SK-N-SH (cell line): ENCODE measurements at regions not wholly inside any gene's neighbourhood (a gene's known extent, or its start where the extent isn't known, plus 50 kb on each side); places are given as distances from the start of the nearest gene placed in this dataset.

ENCODE experiments used
- CTCF ChIA-PET: fragments of 300-600, 350-600 bp; formaldehyde crosslinking; extraction: SDS; loops from one replicate; lab custom pipeline; 2021; lab: Yijun Ruan, JAX
- POLR2A ChIA-PET: fragments of 350-600 bp; sonication (Branson Sonifier 250); formaldehyde crosslinking; extraction: SDS; loops from one replicate; lab custom pipeline; 2020; ENCODE audit warnings: antibody characterized with exemption, inconsistent platforms; lab: Yijun Ruan, JAX
- DNase-seq: peaks from one replicate; pipeline ENCODE4 v3.0.0; 2012
- H2AFZ ChIP-seq: fragments of 200-600 bp; sonication (generic); 2 replicates; pipeline ENCODE4 v1.8.1; 2016; ENCODE audit warnings: antibody characterized with exemption, mild to moderate bottlenecking, low read depth
- H3F3A ChIP-seq: fragments of 200-600 bp; sonication (generic); replicated peaks from 2 replicates; pipeline ENCODE3; 2016; ENCODE audit warnings: antibody characterized with exemption, mild to moderate bottlenecking; ENCODE audit not compliant: insufficient read depth
- H3K27ac ChIP-seq, 2 experiments: fragments of 200-500 bp in 1 of 2; fragments of 200-600 bp in 1 of 2; sonication (Bioruptor generic) in 1 of 2; sonication (generic), shearing (Covaris generic) in 1 of 2; 2 replicates each; pipeline versions ENCODE4 v1.5.1 to v1.6.1; 2014 to 2016; ENCODE audit warnings: low read depth in 2 of 2, inconsistent platforms in 1 of 2, low read length in 1 of 2, mild to moderate bottlenecking in 1 of 2, mixed read lengths in 1 of 2
- H3K27me3 ChIP-seq: fragments of 200-600 bp; sonication (generic), shearing (Covaris generic); 2 replicates; pipeline ENCODE4 v1.6.1; 2016; ENCODE audit warnings: mixed run types; ENCODE audit not compliant: insufficient read depth
- H3K36me3 ChIP-seq, 2 experiments: fragments of 200-500 bp in 1 of 2; fragments of 200-600 bp in 1 of 2; sonication (Bioruptor generic) in 1 of 2; sonication (generic) in 1 of 2; replicated peaks in 1 of 2; 2 replicates each; pipeline versions ENCODE3 to v1.5.1; 2014 to 2016; ENCODE audit warnings: low read length in 1 of 2, mild to moderate bottlenecking in 1 of 2; ENCODE audit not compliant: insufficient read depth in 2 of 2, control insufficient read depth in 1 of 2
- H3K4me1 ChIP-seq, 2 experiments: fragments of 200-500 bp in 1 of 2; fragments of 200-600 bp in 1 of 2; sonication (Bioruptor generic) in 1 of 2; sonication (generic), shearing (Covaris generic) in 1 of 2; 2 replicates each; pipeline versions ENCODE4 v1.5.1 to v1.6.1; 2014 to 2016; ENCODE audit warnings: low read depth in 1 of 2, low read length in 1 of 2, mixed run types in 1 of 2; ENCODE audit not compliant: insufficient read depth in 2 of 2, control insufficient read depth in 1 of 2
- H3K4me2 ChIP-seq: fragments of 200-600 bp; sonication (generic), shearing (Covaris generic); 2 replicates; pipeline ENCODE4 v1.6.1; 2017; ENCODE audit warnings: mixed run types
- H3K4me3 ChIP-seq, 2 experiments: fragments of 200-500 bp in 1 of 2; fragments of 200-600 bp in 1 of 2; sonication (Bioruptor generic) in 1 of 2; sonication (generic), shearing (Covaris generic) in 1 of 2; 2 replicates each; pipeline versions ENCODE4 v1.5.1 to v1.8.1; 2014 to 2016; ENCODE audit warnings: low read depth in 2 of 2, inconsistent platforms in 1 of 2, low read length in 1 of 2, mild to moderate bottlenecking in 1 of 2, mixed read lengths in 1 of 2, moderate library complexity in 1 of 2
- H3K79me2 ChIP-seq: fragments of 200-600 bp; sonication (generic); 2 replicates; pipeline ENCODE4 v1.8.1; 2017; ENCODE audit warnings: mild to moderate bottlenecking; ENCODE audit not compliant: insufficient read depth
- H3K9ac ChIP-seq: fragments of 200-600 bp; sonication (generic); 2 replicates; pipeline ENCODE4 v1.6.1; 2017; ENCODE audit warnings: mixed run types
- H3K9me2 ChIP-seq: fragments of 200-600 bp; sonication (generic); 2 replicates; pipeline ENCODE4 v1.6.1; 2017; ENCODE audit warnings: mixed run types
- H3K9me3 ChIP-seq: fragments of 200-600 bp; sonication (generic); 2 replicates; pipeline ENCODE4 v1.6.1; 2017; ENCODE audit warnings: mixed run types, mild to moderate bottlenecking, moderate library complexity
- H4K20me1 ChIP-seq: fragments of 200-600 bp; sonication (generic); 2 replicates; pipeline ENCODE4 v1.6.1; 2017; ENCODE audit warnings: mild to moderate bottlenecking, mixed run types; ENCODE audit not compliant: insufficient read depth
- CTCF ChIP-seq: fragments of 200-600 bp; sonication (generic); IDR thresholded peaks from 2 replicates; pipeline ENCODE4 v1.6.1; 2017; ENCODE audit warnings: antibody characterized with exemption, mild to moderate bottlenecking, moderate library complexity
- EP300 ChIP-seq, 2 experiments: IDR thresholded peaks; 2 replicates each; pipeline versions ENCODE4 v1.4.0 to v1.6.1; 2012; ENCODE audit warnings: borderline replicate concordance in 1 of 2, low read depth in 1 of 2, low read length in 1 of 2
- FOSL2 ChIP-seq: IDR thresholded peaks from 2 replicates; pipeline ENCODE4 v1.4.0; 2012; ENCODE audit warnings: low read depth, mild to moderate bottlenecking, moderate library complexity, borderline replicate concordance
- FOXM1 ChIP-seq: IDR thresholded peaks from 2 replicates; pipeline ENCODE4 v1.4.0; 2012; ENCODE audit warnings: low read depth, mild to moderate bottlenecking
- GABPA ChIP-seq: IDR thresholded peaks from 2 replicates; pipeline ENCODE4 v1.4.0; 2012; ENCODE audit warnings: low read depth, mild to moderate bottlenecking
- MEF2A ChIP-seq: IDR thresholded peaks from 2 replicates; pipeline ENCODE4 v1.4.0; 2012; ENCODE audit warnings: low read depth, borderline replicate concordance
- MXI1 ChIP-seq: IDR thresholded peaks from 2 replicates; pipeline ENCODE4 v1.6.1; 2012; ENCODE audit warnings: mild to moderate bottlenecking, low read depth, low read length, improper control_type of control experiment
- NFIC ChIP-seq: IDR thresholded peaks from 2 replicates; pipeline ENCODE4 v1.4.0; 2012; ENCODE audit warnings: borderline replicate concordance
- NRF1 ChIP-seq: IDR thresholded peaks from 2 replicates; pipeline ENCODE4 v1.6.1; 2012; ENCODE audit warnings: low read depth, mild to moderate bottlenecking, low read length
- RAD21 ChIP-seq: IDR thresholded peaks from 2 replicates; pipeline ENCODE4 v1.6.1; 2012; ENCODE audit warnings: mild to moderate bottlenecking, low read length
- SIN3A ChIP-seq: IDR thresholded peaks from 2 replicates; pipeline ENCODE4 v1.6.1; 2012; ENCODE audit warnings: low read depth, mild to moderate bottlenecking, low read length, moderate library complexity, borderline replicate concordance
- TAF1 ChIP-seq: IDR thresholded peaks from 2 replicates; pipeline ENCODE4 v1.6.1; 2012; ENCODE audit warnings: low read depth, mild to moderate bottlenecking, low read length, moderate library complexity, borderline replicate concordance
- TCF12 ChIP-seq: IDR thresholded peaks from 2 replicates; pipeline ENCODE4 v1.4.0; 2012
- TEAD4 ChIP-seq: IDR thresholded peaks from 2 replicates; pipeline ENCODE4 v1.4.0; 2012; ENCODE audit warnings: mild to moderate bottlenecking, borderline replicate concordance; ENCODE audit not compliant: insufficient read depth
- USF1 ChIP-seq: IDR thresholded peaks from 2 replicates; pipeline ENCODE4 v1.4.0; 2012; ENCODE audit warnings: low read depth, borderline replicate concordance
- USF2 ChIP-seq: fragments of 150-350 bp; IDR thresholded peaks from 2 replicates; pipeline ENCODE4 v1.6.1; 2017; ENCODE audit warnings: antibody characterized with exemption, low read length, low read depth, borderline replicate concordance
- ZBTB33 ChIP-seq: IDR thresholded peaks from 2 replicates; pipeline ENCODE4 v1.4.0; 2012; ENCODE audit warnings: low read depth, borderline replicate concordance
- WGBS: methylation state at CpG from one replicate; pipeline ENCODE4 v1.1.6; 2017; ENCODE audit warnings: low lambda C conversion rate; 5-methylcytosine and 5-hydroxymethylcytosine counted together
- TF ChIP-seq, protein P1 (sequence below): IDR thresholded peaks from 2 replicates; pipeline ENCODE4 v1.6.1; 2012; ENCODE audit warnings: mild to moderate bottlenecking, low read depth, low read length, moderate library complexity
- TF ChIP-seq, protein P2 (sequence below): fragments of 150-350 bp; IDR thresholded peaks from 2 replicates; pipeline ENCODE4 v1.6.1; 2016; ENCODE audit warnings: mild to moderate bottlenecking, low read depth, low read length

GRCh38 chr17:34117332-34117731, 137.8 kb upstream of the CCL2 start:
- Histone ChIP-seq H3K9ac (no peak overlapping the region), H3K9me3 (no peaks in the 10 kb centered on the region), H3K36me3 (no peaks in the 10 kb centered on the region), H3K79me2 (no peaks in the 10 kb centered on the region), H3K27ac (no peak overlapping the region), H3K4me2 (no peak overlapping the region), H3K4me3 (no peak overlapping the region), H3F3A (no peaks in the 10 kb centered on the region), H4K20me1 (no peaks in the 10 kb centered on the region), H2AFZ (no peak overlapping the region), H3K9me2 (no peaks in the 10 kb centered on the region), H3K4me1 (peaks cover 0 to 4% of the 10 kb centered on the region in 2 experiments; a peak in 1 of 4 replicates), H3K27me3 (no peaks in the 10 kb centered on the region)
- TF ChIP-seq GABPA, result no peak
- no peak for TF ChIP-seq TEAD4
- no peak for TF ChIP-seq SIN3A
- no peak for TF ChIP-seq USF2
- TF ChIP-seq, protein P1, sequence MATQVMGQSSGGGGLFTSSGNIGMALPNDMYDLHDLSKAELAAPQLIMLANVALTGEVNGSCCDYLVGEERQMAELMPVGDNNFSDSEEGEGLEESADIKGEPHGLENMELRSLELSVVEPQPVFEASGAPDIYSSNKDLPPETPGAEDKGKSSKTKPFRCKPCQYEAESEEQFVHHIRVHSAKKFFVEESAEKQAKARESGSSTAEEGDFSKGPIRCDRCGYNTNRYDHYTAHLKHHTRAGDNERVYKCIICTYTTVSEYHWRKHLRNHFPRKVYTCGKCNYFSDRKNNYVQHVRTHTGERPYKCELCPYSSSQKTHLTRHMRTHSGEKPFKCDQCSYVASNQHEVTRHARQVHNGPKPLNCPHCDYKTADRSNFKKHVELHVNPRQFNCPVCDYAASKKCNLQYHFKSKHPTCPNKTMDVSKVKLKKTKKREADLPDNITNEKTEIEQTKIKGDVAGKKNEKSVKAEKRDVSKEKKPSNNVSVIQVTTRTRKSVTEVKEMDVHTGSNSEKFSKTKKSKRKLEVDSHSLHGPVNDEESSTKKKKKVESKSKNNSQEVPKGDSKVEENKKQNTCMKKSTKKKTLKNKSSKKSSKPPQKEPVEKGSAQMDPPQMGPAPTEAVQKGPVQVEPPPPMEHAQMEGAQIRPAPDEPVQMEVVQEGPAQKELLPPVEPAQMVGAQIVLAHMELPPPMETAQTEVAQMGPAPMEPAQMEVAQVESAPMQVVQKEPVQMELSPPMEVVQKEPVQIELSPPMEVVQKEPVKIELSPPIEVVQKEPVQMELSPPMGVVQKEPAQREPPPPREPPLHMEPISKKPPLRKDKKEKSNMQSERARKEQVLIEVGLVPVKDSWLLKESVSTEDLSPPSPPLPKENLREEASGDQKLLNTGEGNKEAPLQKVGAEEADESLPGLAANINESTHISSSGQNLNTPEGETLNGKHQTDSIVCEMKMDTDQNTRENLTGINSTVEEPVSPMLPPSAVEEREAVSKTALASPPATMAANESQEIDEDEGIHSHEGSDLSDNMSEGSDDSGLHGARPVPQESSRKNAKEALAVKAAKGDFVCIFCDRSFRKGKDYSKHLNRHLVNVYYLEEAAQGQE, result no peak
- TF ChIP-seq RAD21, result no peak
- no peak for TF ChIP-seq MXI1
- TF ChIP-seq, protein P2, sequence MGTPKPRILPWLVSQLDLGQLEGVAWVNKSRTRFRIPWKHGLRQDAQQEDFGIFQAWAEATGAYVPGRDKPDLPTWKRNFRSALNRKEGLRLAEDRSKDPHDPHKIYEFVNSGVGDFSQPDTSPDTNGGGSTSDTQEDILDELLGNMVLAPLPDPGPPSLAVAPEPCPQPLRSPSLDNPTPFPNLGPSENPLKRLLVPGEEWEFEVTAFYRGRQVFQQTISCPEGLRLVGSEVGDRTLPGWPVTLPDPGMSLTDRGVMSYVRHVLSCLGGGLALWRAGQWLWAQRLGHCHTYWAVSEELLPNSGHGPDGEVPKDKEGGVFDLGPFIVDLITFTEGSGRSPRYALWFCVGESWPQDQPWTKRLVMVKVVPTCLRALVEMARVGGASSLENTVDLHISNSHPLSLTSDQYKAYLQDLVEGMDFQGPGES, result no peak
- no peak for TF ChIP-seq NRF1
- TF ChIP-seq MEF2A, result no peak
- no peak for TF ChIP-seq FOSL2
- TF ChIP-seq EP300 (IDR thresholded peaks at IDR 0.05; ENCODE audit: borderline replicate concordance in 1 of 2, low read depth in 1 of 2, low read length in 1 of 2), result no peak
- no peak for TF ChIP-seq CTCF
- no peak for TF ChIP-seq ZBTB33
- no peak for TF ChIP-seq TAF1
- no peak for TF ChIP-seq NFIC
- TF ChIP-seq TCF12, result no peak
- TF ChIP-seq USF1, result no peak
- TF ChIP-seq FOXM1, result no peak
- POLR2A ChIA-PET, result no interaction called here
- 6% methylated on average over 3 of the region's 3 CpGs for WGBS
- no peak for DNase-seq
- CTCF ChIA-PET, result interaction anchor here (3.0 kb wide), 1 partner anchor 30 kb away, joined by 10 read pairs; no protein-coding TSS in a partner anchor
